ENCODE measurements at regions not wholly inside any gene's neighbourhood (a gene's known extent, or its start where the extent isn't known, plus 50 kb on each side); places are given as distances from the start of the nearest gene placed in this dataset.
"Not testable (repeated sequence)": the region's sequence is repeated elsewhere in the genome, so short reads cannot be mapped to it uniquely, and the experiment has no call there.

DNA sequence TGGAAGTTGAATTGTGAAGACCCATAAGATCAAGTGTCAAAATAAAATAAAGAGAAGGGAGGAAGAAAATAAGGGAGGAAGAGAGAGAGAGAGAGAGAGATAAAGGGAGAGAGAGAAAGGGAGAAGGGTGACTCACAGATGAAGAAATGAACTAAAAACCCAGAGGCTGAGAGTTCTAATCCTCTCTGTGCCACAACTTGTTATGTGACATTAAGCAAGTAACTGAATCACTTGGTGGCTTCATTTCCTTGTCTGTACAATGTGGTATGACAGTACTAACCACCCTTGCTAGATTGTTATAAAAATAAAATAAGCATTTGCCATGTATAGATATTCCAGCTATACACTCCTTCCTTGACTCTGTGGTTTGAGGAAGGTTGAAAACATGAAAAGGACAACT, 189.0 kb upstream of the FRMD6 start:
- no peak for DNase-seq (ENCODE audit: low read depth)
- H3K4me3 ChIP-seq (ENCODE audit: low read depth, low read length), result no peak overlapping the region
- TF ChIP-seq, protein P1, sequence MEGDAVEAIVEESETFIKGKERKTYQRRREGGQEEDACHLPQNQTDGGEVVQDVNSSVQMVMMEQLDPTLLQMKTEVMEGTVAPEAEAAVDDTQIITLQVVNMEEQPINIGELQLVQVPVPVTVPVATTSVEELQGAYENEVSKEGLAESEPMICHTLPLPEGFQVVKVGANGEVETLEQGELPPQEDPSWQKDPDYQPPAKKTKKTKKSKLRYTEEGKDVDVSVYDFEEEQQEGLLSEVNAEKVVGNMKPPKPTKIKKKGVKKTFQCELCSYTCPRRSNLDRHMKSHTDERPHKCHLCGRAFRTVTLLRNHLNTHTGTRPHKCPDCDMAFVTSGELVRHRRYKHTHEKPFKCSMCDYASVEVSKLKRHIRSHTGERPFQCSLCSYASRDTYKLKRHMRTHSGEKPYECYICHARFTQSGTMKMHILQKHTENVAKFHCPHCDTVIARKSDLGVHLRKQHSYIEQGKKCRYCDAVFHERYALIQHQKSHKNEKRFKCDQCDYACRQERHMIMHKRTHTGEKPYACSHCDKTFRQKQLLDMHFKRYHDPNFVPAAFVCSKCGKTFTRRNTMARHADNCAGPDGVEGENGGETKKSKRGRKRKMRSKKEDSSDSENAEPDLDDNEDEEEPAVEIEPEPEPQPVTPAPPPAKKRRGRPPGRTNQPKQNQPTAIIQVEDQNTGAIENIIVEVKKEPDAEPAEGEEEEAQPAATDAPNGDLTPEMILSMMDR (IDR thresholded peaks at IDR 0.05; ENCODE audit: insufficient read depth, low read length, poor library complexity, severe bottlenecking), result no peak
- H3K27me3 ChIP-seq (ENCODE audit: control insufficient read depth, insufficient read depth, low read length), result no peaks in the 10 kb centered on the region
- H3K36me3 ChIP-seq (ENCODE audit: control insufficient read depth, insufficient read depth, low read length), result no peaks in the 10 kb centered on the region

DNA sequence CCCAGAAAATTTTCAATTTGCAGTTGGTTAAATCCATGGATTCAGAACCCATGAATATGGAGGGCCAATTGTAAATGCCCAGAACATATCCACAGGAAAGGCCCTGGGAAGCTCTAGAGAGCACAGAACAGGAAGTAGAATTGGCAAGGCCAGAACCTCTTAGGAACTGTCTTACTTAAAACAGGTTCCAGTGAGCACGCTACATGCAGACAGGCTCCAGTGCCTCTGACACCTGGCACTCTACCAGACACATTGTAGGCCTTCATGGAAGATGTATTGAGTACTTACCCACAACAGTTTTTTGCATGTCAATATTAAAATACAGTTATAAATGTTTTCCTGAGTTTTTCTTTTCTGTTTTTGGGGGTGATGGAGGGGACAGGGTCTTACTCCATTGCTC, 188.2 kb upstream of the FRMD6 start:
- no peak for DNase-seq (ENCODE audit: low read depth)
- Histone ChIP-seq H3K4me3 (ENCODE audit: low read depth, low read length) (no peak overlapping the region), H3K36me3 (ENCODE audit: control insufficient read depth, insufficient read depth, low read length) (no peaks in the 10 kb centered on the region), H3K27me3 (ENCODE audit: control insufficient read depth, insufficient read depth, low read length) (no peaks in the 10 kb centered on the region)
- TF ChIP-seq, protein P1 (IDR thresholded peaks at IDR 0.05; ENCODE audit: insufficient read depth, low read length, poor library complexity, severe bottlenecking), result no peak

DNA sequence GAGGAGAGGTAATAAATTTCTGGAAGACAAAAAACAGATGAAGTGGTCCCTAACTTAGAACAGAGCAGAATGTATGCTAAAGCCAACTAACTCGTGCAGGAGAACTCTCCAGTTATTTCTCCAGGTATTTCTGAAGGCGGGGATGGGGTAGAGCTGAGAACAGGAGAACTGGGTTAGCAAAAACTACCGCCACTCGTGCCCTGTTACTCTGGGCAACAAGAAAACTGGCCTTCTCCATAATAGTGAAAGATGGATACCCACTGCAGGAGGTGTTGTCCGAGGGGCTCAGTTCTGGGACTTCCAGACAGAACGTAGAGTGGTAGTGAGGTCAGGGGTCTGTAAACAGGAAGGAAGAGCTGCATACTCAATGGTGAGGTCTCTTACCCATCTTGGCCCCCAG, 187.3 kb upstream of the FRMD6 start:
- Histone ChIP-seq H3K36me3 (ENCODE audit: control insufficient read depth, insufficient read depth, low read length) (no peaks in the 10 kb centered on the region), H3K27me3 (ENCODE audit: control insufficient read depth, insufficient read depth, low read length) (no peaks in the 10 kb centered on the region), H3K4me3 (ENCODE audit: low read depth, low read length) (no peak overlapping the region)
- TF ChIP-seq, protein P1 (IDR thresholded peaks at IDR 0.05; ENCODE audit: insufficient read depth, low read length, poor library complexity, severe bottlenecking), result no peak
- DNase-seq (ENCODE audit: low read depth), result no peak

DNA sequence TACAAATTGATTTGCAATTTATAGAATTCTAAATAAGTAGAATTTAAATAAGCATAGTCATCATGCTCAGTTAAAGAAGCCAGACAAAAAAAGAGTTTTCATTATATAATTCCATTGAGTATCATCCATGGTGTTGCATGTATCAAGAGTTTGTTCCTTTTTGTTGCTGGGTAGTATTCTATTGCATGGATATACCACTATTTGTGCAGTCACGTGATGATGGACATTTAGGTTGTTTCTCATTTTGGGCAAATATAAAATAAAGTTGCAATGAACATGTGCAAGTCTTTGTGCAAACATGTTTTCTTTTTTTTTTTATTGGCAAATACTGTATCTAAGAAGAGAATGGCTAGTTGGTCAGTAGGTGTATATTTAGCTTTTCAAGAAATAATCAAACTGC, 186.2 kb upstream of the FRMD6 start:
- DNase-seq (ENCODE audit: low read depth), result no peak
- Histone ChIP-seq H3K4me3 (ENCODE audit: low read depth, low read length) (no peak overlapping the region), H3K36me3 (ENCODE audit: control insufficient read depth, insufficient read depth, low read length) (no peaks in the 10 kb centered on the region), H3K27me3 (ENCODE audit: control insufficient read depth, insufficient read depth, low read length) (no peaks in the 10 kb centered on the region)
- TF ChIP-seq, protein P1 (IDR thresholded peaks at IDR 0.05; ENCODE audit: insufficient read depth, low read length, poor library complexity, severe bottlenecking), result no peak

DNA sequence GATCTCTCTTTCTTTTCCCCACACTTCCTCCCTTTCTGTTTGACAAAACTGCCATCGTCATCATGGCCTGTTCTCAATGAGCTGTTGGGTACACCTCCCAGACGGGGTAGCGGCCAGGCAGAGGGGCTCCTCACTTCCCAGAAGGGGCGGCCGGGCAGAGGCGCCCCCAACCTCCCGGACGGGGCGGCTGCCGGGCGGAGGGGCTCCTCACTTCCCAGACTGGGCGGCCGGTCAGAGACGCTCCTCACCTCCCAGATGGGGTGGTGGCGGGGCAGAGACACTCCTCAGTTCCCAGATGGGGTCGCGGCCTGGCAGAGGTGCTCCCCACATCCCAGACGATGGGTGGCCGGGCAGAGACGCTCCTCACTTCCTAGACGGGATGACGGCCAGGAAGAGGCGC, 184.3 kb upstream of the FRMD6 start:
- H3K4me3 ChIP-seq (ENCODE audit: low read depth, low read length); DNase-seq (ENCODE audit: low read depth); H3K27me3 ChIP-seq (ENCODE audit: control insufficient read depth, insufficient read depth, low read length); H3K36me3 ChIP-seq (ENCODE audit: control insufficient read depth, insufficient read depth, low read length): not testable (repeated sequence)

DNA sequence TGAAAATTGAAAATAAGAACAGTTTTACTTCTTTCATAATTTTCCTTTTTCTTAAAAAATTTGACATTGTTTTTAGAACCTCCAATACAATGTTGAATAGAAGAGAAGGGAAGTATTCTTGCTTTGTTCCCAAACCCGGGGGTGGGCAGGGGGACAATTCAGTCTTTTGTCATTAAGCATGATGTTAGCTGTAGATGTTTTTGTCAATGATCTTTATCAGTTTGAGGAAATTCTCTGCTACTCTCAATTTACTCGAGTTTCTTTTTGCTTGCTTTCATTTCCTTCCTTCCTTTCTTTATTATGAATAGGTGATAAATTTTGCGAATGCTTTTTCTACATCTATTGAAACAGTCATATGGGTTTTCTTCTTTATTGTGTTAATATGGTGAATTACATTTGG, 183.2 kb upstream of the FRMD6 start:
- no peak for DNase-seq (ENCODE audit: low read depth)
- Histone ChIP-seq H3K36me3 (ENCODE audit: control insufficient read depth, insufficient read depth, low read length) (no peaks in the 10 kb centered on the region), H3K27me3 (ENCODE audit: control insufficient read depth, insufficient read depth, low read length) (no peaks in the 10 kb centered on the region), H3K4me3 (ENCODE audit: low read depth, low read length) (no peak overlapping the region)
- TF ChIP-seq, protein P1 (IDR thresholded peaks at IDR 0.05; ENCODE audit: insufficient read depth, low read length, poor library complexity, severe bottlenecking), result no peak

Measured in kidney epithelial cell (primary cell).